Fibroblast of villous mesenchyme (primary cell): ENCODE measurements at regions not wholly inside any gene's neighbourhood (a gene's known extent, or its start where the extent isn't known, plus 50 kb on each side); places are given as distances from the start of the nearest gene placed in this dataset.
A peak's percentile ranks its signal among the peaks of the same experiment; 100 is the strongest.

Source experiments
- DNase-seq: peaks from one replicate; pipeline ENCODE4 v3.0.0-alpha.2; 2010; ENCODE audit warnings: low read depth
- H3K4me3 ChIP-seq: 2 replicates; pipeline ENCODE4 v1.5.1; 2011; ENCODE audit warnings: low read depth, mild to moderate bottlenecking, low read length
- TF ChIP-seq, protein P1 (sequence below): IDR thresholded peaks from 2 replicates; pipeline ENCODE4 v1.5.1; 2012; ENCODE audit warnings: low read depth, mild to moderate bottlenecking, low read length; ENCODE audit not compliant: insufficient read depth

DNA sequence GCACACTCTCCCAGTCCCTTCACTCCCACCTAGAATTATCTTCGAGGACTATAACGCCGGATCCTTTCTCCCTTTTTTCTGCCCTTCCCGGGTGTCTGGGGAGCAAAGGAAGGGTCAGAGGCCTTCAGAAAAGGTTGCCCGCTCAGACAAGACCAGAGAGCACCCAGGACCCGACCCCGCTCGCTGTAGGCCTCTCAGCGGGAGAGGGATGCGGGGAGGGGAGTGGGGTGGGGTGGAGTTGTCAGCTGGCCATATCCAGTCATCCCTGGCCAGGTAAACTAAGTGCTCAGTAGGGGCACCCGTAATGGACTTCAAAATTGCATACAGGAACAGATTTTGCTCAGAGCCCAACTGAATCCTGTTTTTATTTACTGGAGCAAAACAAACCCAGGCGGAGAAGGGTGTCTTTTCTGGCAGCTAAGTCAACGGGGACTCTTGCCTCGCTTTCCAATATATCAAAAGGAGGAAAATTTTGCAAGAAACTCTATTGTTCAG is 65.0 kb downstream of the NOL4 start:
- H3K4me3 ChIP-seq, result no peak overlapping the region
- DNase-seq, result no peak
- TF ChIP-seq, protein P1, sequence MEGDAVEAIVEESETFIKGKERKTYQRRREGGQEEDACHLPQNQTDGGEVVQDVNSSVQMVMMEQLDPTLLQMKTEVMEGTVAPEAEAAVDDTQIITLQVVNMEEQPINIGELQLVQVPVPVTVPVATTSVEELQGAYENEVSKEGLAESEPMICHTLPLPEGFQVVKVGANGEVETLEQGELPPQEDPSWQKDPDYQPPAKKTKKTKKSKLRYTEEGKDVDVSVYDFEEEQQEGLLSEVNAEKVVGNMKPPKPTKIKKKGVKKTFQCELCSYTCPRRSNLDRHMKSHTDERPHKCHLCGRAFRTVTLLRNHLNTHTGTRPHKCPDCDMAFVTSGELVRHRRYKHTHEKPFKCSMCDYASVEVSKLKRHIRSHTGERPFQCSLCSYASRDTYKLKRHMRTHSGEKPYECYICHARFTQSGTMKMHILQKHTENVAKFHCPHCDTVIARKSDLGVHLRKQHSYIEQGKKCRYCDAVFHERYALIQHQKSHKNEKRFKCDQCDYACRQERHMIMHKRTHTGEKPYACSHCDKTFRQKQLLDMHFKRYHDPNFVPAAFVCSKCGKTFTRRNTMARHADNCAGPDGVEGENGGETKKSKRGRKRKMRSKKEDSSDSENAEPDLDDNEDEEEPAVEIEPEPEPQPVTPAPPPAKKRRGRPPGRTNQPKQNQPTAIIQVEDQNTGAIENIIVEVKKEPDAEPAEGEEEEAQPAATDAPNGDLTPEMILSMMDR, result no peak

GRCh38 chr18:34158881-34159690 is 65.6 kb downstream of the NOL4 start:
- no peak for DNase-seq
- TF ChIP-seq, protein P1, result no peak

GRCh38 chr18:34153711-34154110 is 71.0 kb downstream of the NOL4 start:
- peak overlapping the region; percentile 0 for H3K4me3 ChIP-seq
- TF ChIP-seq, protein P1, result no peak
- DNase-seq, result peak; percentile 8

More at GRCh38 chr18:34158881-34159690, 65.6 kb downstream of the NOL4 start:
- H3K4me3 ChIP-seq, result peak overlapping the region; percentile 19

DNA sequence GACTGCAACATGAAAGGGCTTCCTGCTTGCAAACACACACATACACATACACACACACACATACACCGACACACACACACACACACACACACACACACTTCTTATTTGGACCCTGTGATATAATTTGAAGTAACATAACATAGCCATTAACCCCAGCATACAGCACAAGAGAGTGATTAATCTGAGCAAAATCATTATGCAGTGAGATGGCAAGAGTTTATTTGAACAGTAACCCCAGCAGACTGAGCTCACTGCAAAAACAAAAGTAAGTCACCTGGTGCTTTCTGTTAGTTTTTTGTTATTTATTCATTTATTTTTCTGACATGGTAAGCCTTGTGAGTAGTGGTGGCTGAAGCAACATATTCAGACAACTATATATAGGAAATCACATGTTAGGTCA is 93.7 kb downstream of the NOL4 start:
- TF ChIP-seq, protein P1, result no peak
- H3K4me3 ChIP-seq, result no peak overlapping the region
- DNase-seq, result no peak

GRCh38 chr18:34128436-34128835 is 96.3 kb downstream of the NOL4 start:
- no peak for DNase-seq
- H3K4me3 ChIP-seq, result no peak overlapping the region
- TF ChIP-seq, protein P1, result no peak

- TF ChIP-seq, protein P1, result no peak
- DNase-seq, result no peak
- no peak overlapping the region for H3K4me3 ChIP-seq
Measured at GRCh38 chr18:34126121-34126520, 98.6 kb downstream of the NOL4 start.
